Mesodermal cell (in vitro differentiated cells): ENCODE measurements at regions not wholly inside any gene's neighbourhood (a gene's known extent, or its start where the extent isn't known, plus 50 kb on each side); places are given as distances from the start of the nearest gene placed in this dataset.
"Not testable (repeated sequence)": the region's sequence is repeated elsewhere in the genome, so short reads cannot be mapped to it uniquely, and the experiment has no call there.

Experiments
- H3K27ac ChIP-seq: 2 replicates; pipeline ENCODE4 v1.7.0; 2013; ENCODE audit warnings: mild to moderate bottlenecking, low read depth, low read length, moderate library complexity; ENCODE audit not compliant: severe bottlenecking
- H3K36me3 ChIP-seq: 2 replicates; pipeline ENCODE4 v1.7.1; 2013; ENCODE audit warnings: mild to moderate bottlenecking, low read length, moderate library complexity; ENCODE audit not compliant: control insufficient read depth, insufficient read depth
- H3K4me1 ChIP-seq: one replicate; pipeline ENCODE4 v1.7.1; 2013; ENCODE audit warnings: mild to moderate bottlenecking, low read length; ENCODE audit not compliant: insufficient read depth, control insufficient read depth, poor library complexity, severe bottlenecking
- H3K4me3 ChIP-seq: 2 replicates; pipeline ENCODE4 v1.7.0; 2013; ENCODE audit warnings: low read length, control low read depth, mild to moderate bottlenecking; ENCODE audit not compliant: insufficient read depth, poor library complexity, severe bottlenecking; ENCODE audit errors: extremely low read depth
- H3K9me3 ChIP-seq: 2 replicates; pipeline ENCODE4 v1.7.1; 2013; ENCODE audit warnings: mild to moderate bottlenecking, low read length, moderate library complexity; ENCODE audit not compliant: control insufficient read depth
- WGBS, 2 experiments: methylation state at CpG; one replicate each; pipeline ENCODE4 v1.1.5; 2013; ENCODE audit warnings: missing lambda C conversion rate in 2 of 2; ENCODE audit not compliant: insufficient coverage in 2 of 2; 5-methylcytosine and 5-hydroxymethylcytosine counted together

DNA sequence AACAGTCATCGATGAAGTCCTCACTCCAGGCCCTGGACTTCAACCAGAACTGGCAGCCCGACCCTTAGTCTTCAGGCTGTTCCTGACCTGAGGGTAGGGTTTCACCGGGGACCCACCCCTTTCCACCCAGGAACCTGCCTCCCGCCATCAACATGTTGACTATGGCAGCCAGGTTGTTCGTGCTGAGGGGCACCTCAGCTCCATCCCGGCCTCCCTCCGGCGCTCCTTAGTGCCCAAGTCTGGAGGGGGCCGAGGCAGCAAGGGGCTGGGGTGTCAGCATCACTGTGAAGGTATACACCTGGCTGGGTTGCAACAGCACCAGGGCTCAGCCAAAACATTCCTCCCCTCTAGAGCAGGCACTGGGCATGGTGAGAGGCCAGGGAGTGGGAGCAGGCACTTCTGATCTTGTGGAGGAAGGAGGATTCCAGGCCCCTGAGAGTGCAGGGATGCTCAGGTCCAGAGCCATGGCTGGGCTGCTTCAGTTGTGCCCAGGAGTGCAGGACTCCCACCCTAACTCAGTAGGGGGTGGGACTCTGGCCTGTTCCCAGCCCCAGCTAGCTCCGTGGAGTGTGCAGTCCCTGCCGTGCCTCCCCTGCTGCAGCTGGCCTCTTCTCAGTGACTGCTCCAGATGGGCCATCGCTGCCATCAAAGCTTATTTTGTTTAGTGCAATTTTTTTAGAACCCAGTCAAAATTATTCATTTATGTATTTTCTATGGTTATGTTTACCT, 1445.9 kb downstream of the PCDH9 start:
- WGBS, 2 experiments: 77 to 90% methylated on average over 4 to 6 of the region's 12 CpGs
- H3K36me3 ChIP-seq: no peaks in the 10 kb centered on the region
- no peaks in the 10 kb centered on the region for H3K9me3 ChIP-seq
- H3K4me3 ChIP-seq: no peak overlapping the region
- H3K4me1 ChIP-seq: no peaks in the 10 kb centered on the region
- H3K27ac ChIP-seq: no peak overlapping the region

DNA sequence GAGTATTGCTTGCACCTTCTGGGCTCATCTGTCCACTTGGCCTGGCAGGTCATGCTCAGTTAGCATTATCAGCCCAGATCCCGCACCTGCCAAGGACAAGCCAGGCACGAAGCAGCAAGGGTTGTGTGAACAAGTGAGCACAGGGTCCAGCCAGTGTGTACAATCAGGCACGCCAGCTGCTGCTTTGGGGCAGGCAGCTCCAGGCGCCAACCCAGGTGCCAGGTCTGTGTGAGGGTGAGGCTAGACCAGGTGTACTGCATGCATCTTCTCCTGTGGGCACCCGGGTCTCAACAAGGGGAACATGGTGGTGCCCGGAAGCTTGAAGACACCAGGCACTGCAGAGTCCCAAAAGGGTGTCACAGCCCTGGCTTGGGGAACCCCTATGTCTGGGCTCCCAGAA, 1446.8 kb downstream of the PCDH9 start:
- Histone ChIP-seq H3K4me3 (no peak overlapping the region), H3K36me3 (no peaks in the 10 kb centered on the region), H3K9me3 (no peaks in the 10 kb centered on the region), H3K4me1 (no peaks in the 10 kb centered on the region), H3K27ac (no peak overlapping the region)
- WGBS, 2 experiments: 92 to 97% methylated on average over 6 of the region's 6 CpGs

DNA sequence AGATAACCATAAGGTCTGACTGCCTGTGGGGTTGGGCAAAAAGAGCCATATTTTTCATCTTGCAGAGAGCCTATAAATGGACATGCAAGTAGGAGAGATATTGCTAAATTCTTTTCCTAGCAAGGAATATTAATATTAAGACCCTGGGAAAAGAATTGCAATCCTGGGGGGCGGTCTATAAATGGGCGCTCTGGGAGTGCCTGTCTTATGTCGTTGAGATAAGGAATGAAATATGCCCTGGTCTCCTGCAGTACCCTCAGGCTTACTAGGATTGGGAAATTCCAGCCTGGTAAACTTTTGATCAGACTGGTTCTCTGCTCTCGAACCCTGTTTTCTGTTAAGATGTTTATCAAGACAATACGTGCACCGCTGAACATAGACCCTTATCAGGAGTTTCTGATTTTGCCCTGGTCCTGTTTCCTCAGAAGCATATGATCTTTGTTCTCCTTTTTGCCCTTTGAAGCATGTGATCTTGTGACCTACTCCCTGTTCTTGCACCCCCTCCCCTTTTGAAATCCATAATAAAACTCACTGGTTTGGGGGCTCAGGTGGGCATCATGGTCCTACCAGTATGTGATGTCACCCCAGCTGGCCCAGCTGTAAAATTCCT, 1458.3 kb downstream of the PCDH9 start:
- not testable (repeated sequence) for H3K4me1 ChIP-seq, H3K4me3 ChIP-seq, H3K36me3 ChIP-seq, H3K27ac ChIP-seq, H3K9me3 ChIP-seq
- 90 to 100% methylated on average over 4 to 5 of the region's 6 CpGs for WGBS, 2 experiments

DNA sequence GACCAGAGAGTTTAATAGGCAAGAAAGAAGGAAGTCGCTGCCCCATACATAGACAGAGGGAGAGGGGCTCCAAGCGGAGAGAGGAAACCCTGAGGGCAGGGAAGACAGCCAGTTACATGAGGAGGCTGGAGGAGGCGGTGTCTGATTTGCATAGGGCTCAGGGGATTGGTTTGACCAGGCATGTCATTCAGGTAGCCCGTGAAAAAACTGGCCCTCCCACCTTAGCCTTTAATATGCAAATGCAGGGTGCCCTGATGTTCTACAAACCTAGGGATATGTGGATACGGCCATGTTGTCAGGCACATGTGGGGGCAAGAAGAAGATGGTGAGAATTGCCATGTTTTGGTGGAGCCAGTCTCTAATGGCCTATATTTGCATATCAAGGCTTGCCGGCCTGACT, 1461.6 kb downstream of the PCDH9 start:
- Histone ChIP-seq H3K36me3 (no peaks in the 10 kb centered on the region), H3K4me3 (no peak overlapping the region), H3K4me1 (no peaks in the 10 kb centered on the region), H3K27ac (no peak overlapping the region), H3K9me3 (peaks cover 7% of the 10 kb centered on the region)
- 71 to 75% methylated on average over 4 to 5 of the region's 6 CpGs for WGBS, 2 experiments

DNA sequence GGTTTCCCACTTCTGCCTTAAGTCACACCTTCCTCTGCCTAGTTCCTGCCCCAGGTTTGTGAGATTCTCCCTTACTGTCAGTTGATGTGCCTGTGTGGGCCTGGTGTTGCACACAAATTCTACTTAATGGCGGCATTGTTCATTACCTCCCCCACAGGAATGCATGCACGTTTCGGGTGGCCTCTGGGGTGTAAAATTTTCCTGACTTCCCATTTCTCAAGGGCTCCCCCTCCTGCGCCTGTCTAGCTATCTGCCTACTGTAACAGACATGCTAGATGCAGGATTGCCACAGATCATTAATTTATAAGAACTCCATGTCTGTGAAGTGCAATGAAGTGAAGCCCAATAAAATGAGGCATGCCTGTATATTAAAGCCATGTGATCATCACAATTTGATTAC, 1466.3 kb downstream of the PCDH9 start:
- WGBS, 2 experiments: 81 to 100% methylated on average over 1 to 3 of the region's 4 CpGs
- Histone ChIP-seq H3K27ac (no peak overlapping the region), H3K9me3 (no peaks in the 10 kb centered on the region), H3K36me3 (no peaks in the 10 kb centered on the region), H3K4me3 (no peak overlapping the region), H3K4me1 (no peaks in the 10 kb centered on the region)

DNA sequence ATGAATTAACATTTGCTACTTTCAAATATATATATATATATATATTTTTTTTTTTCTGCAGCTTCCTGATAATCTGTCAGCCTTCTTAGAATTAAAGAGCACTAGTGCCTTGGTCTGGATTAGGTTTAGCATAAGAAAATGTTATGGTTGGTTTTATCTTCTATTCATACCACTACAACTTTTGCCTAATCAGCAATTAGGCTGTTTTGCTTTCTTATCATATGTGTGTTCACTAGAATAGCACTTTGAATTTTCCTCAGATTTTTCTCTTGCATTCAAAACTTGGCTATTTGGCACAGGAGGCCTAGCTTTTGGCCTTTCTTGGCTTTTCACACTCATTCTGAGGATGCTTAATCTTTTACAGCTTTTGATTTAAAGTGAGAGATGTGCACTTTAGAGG, 1468.1 kb downstream of the PCDH9 start:
- Histone ChIP-seq H3K27ac (no peak overlapping the region), H3K9me3 (no peaks in the 10 kb centered on the region), H3K4me1 (no peaks in the 10 kb centered on the region), H3K4me3 (no peak overlapping the region), H3K36me3 (no peaks in the 10 kb centered on the region)

DNA sequence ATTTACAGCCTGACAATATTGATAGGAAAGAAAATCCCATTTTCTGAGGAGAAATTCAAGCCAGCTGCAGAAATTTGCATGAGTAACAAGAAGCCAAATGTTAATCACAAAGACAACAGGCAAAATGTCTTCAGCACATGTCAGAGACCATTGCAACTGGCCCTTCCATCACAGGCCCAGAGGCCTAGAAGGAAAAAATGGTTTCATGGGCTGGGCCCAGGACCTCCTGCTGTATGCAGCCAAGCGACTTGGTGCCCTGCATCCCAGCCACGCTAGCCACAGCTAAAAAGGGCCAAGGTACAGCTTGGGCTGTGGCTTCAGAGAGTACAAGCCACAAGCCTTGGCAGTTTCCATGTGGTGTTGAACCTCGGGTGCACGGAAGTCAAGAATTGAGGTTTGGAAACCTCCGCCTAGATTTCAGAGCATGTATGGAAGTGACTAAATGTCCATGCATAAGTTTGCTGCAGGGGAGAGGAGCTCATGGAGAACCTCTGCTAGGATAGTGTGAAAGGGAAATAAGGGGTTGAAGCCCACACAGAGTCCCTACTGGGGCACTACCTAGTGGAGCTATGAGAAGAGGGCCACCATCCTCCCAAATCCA, 1474.0 kb downstream of the PCDH9 start:
- Histone ChIP-seq H3K4me1 (no peaks in the 10 kb centered on the region), H3K9me3 (peaks cover 3% of the 10 kb centered on the region), H3K27ac (no peak overlapping the region), H3K36me3 (no peaks in the 10 kb centered on the region), H3K4me3 (no peak overlapping the region)
- 87 to 96% methylated on average over 4 to 5 of the region's 5 CpGs for WGBS, 2 experiments

DNA sequence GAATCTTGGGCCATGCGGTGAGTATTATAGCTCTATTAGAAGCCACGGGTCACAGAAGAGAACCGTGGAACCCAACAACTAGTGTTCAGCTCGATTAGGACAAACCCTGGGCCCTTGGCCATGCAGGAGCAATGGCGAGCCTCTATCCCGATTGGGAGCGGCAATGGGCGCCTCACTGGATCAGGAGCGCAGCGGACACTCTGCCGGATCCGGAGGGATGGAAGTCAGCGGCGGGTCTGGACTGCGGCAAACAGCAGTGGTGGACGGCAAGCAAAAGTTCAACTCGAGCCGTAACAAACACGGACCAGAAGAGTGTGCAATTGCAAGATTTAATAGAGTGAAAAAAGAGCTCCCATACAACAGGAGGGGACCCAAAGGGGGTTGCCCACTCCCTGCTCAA, 1481.9 kb downstream of the PCDH9 start:
- WGBS, 2 experiments: 97% methylated on average over 14 to 15 of the region's 19 CpGs
- Histone ChIP-seq H3K4me3 (no peak overlapping the region), H3K27ac (no peak overlapping the region), H3K36me3 (no peaks in the 10 kb centered on the region), H3K9me3 (no peaks in the 10 kb centered on the region), H3K4me1 (no peaks in the 10 kb centered on the region)

DNA sequence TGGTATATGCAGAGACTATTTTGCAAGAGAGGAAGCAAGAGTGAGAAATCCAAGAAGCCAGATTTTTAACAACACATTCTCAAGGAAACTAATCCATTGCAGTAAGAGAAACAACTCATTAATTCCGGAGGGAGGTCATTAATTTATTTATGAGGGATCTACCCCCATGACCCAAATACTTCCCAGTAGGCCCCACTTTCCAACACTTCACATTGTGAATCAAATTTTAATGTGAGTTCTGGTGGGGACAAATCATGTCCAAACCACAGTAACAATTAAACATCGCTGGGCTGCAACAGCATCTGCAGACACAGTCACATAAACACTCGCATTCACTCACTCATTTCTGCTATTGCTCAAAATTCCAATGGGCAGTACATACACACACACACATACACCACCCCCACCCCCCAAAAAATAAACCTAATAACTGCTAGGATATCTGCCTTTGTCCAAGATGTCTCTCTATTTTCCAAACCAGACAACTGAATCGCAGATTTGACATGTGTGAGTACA, 1483.7 kb downstream of the PCDH9 start:
- H3K4me1 ChIP-seq: no peaks in the 10 kb centered on the region
- WGBS, 2 experiments: 86 to 100% methylated on average over 1 to 2 of the region's 4 CpGs
- no peaks in the 10 kb centered on the region for H3K36me3 ChIP-seq
- no peak overlapping the region for H3K27ac ChIP-seq
- H3K9me3 ChIP-seq: no peaks in the 10 kb centered on the region
- H3K4me3 ChIP-seq: no peak overlapping the region

DNA sequence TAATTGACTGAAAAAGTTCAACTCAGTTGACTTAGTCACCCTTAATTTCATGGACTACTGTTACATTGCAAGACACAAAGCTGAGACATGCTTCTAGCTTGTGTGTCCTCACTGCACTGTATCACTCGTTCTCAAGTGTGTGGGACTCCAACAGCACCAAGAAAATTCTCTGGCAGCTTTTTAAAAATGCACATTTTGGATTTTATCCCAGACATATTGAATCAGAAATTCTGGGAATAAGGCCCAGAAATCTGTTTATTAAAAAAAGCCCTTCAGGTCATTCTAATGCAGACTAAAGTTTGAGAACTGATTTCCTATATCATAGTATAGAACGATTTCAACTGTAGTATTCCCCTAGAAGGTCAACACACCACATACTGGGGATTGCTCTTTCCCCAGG, 1485.3 kb downstream of the PCDH9 start:
- Histone ChIP-seq H3K9me3 (no peaks in the 10 kb centered on the region), H3K4me1 (no peaks in the 10 kb centered on the region), H3K27ac (no peak overlapping the region), H3K36me3 (no peaks in the 10 kb centered on the region), H3K4me3 (no peak overlapping the region)
- WGBS, 2 experiments: 83 to 96% methylated on average over 1 to 2 of the region's 2 CpGs

DNA sequence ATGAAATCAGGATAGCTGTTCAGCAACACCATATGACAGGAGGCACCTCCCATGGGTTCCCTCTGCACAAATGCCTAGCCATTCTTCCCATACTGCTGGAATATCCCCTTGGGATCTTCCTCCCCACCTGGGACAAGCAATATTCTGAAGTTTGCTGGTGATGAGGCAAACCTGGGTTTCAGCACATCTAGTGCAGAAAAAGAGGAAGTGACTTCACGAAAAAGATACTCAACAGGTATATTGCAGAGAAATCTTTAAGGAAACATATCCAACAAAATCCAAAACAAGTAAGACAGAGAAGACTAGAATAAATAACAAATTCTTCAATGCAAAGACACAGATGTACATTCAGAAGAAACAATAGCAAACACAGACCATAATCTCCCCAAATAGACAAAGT, 1497.0 kb downstream of the PCDH9 start:
- WGBS, 2 experiments: no CpG with 5 or more reads among the region's 1 CpG
- H3K4me3 ChIP-seq: no peak overlapping the region
- H3K9me3 ChIP-seq: no peaks in the 10 kb centered on the region
- H3K36me3 ChIP-seq: no peaks in the 10 kb centered on the region
- H3K4me1 ChIP-seq: no peaks in the 10 kb centered on the region
- H3K27ac ChIP-seq: no peak overlapping the region
